Tibial artery (tissue), 4 donors: ENCODE measurements at regions not wholly inside any gene's neighbourhood (a gene's known extent, or its start where the extent isn't known, plus 50 kb on each side); places are given as distances from the start of the nearest gene placed in this dataset.

ENCODE experiments used
- DNase-seq, 2 donors: peaks; one replicate each; pipeline ENCODE4 v3.0.0-alpha.2; 2019
- H3K27ac ChIP-seq, 2 donors: fragments of 200-600 bp; sonication (generic) in 1 of 2; 1 replicate in 1 of 2; 2 replicates in 1 of 2; pipeline ENCODE4 v1.5.1; 2018 to 2019; ENCODE audit warnings: mild to moderate bottlenecking in 1 of 2
- H3K27me3 ChIP-seq, 2 donors: fragments of 200-600 bp; sonication (generic) in 1 of 2; one replicate each; pipeline versions ENCODE4 v1.5.1 to v1.6.0; 2016 to 2019
- H3K36me3 ChIP-seq, 3 donors: fragments of 200-600 bp; sonication (generic) in 2 of 3; one replicate each; pipeline ENCODE4 v1.5.1; 2016 to 2019; ENCODE audit warnings: mild to moderate bottlenecking in 2 of 3
- H3K4me1 ChIP-seq, 4 donors: fragments of 200-600 bp; sonication (generic) in 2 of 4; 1 replicate in 3 of 4; 2 replicates in 1 of 4; pipeline ENCODE4 v1.5.1; 2016 to 2019
- H3K4me3 ChIP-seq, 2 donors: fragments of 200-600 bp; sonication (generic) in 1 of 2; 1 replicate in 1 of 2; 2 replicates in 1 of 2; pipeline ENCODE4 v1.5.1; 2018 to 2019; ENCODE audit warnings: mild to moderate bottlenecking in 2 of 2
- H3K9me3 ChIP-seq, 3 donors: fragments of 200-600 bp; sonication (generic) in 1 of 3; one replicate each; pipeline ENCODE4 v1.5.1; 2016 to 2019
- intact Hi-C: fragments of 100-400 bp; cut with DNase I; formaldehyde crosslinking; loops from one replicate; pipeline ENCODE4 v1.15.0; 2023; ENCODE audit warnings: low total_unique reads
- TF ChIP-seq, protein P1 (sequence below), 2 experiments: fragments of 200-600 bp in 1 of 2; fragments of 450-650 bp in 1 of 2; IDR thresholded peaks; one replicate each; pipeline ENCODE4 v1.5.1; 2017 to 2019; ENCODE audit warnings: antibody characterized with exemption in 2 of 2, mild to moderate bottlenecking in 1 of 2, moderate library complexity in 1 of 2

DNA sequence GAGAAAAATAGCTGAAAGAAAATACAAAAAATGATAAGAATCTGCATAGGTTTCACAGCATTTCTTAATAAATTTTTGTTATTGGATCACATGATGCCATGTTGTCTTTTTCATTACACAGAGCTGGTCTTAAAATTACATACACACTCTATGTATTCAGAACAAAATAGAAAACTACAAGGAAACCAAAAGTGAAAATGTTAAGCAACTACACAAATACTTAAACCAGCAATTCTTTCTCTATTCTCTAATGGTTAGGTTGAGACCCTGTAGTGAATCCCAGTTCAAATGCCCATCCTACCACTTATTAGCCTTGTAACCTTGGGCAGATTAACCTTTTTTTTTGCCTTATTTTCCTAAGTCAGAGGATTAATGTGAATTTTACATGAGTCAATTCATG, 2311.2 kb downstream of the PCDH7 start:
- TF ChIP-seq, protein P1, sequence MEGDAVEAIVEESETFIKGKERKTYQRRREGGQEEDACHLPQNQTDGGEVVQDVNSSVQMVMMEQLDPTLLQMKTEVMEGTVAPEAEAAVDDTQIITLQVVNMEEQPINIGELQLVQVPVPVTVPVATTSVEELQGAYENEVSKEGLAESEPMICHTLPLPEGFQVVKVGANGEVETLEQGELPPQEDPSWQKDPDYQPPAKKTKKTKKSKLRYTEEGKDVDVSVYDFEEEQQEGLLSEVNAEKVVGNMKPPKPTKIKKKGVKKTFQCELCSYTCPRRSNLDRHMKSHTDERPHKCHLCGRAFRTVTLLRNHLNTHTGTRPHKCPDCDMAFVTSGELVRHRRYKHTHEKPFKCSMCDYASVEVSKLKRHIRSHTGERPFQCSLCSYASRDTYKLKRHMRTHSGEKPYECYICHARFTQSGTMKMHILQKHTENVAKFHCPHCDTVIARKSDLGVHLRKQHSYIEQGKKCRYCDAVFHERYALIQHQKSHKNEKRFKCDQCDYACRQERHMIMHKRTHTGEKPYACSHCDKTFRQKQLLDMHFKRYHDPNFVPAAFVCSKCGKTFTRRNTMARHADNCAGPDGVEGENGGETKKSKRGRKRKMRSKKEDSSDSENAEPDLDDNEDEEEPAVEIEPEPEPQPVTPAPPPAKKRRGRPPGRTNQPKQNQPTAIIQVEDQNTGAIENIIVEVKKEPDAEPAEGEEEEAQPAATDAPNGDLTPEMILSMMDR (IDR thresholded peaks at IDR 0.05), result no peak
- Histone ChIP-seq H3K36me3 (no peaks in the 10 kb centered on the region), H3K9me3 (no peaks in the 10 kb centered on the region), H3K27ac (no peak overlapping the region), H3K4me3 (no peak overlapping the region), H3K4me1 (peaks cover 0 to 11% (median 0%) of the 10 kb centered on the region in 4 donors), H3K27me3 (no peaks in the 10 kb centered on the region)
- intact Hi-C loops, result no loop called here
- DNase-seq, result no peak

DNA sequence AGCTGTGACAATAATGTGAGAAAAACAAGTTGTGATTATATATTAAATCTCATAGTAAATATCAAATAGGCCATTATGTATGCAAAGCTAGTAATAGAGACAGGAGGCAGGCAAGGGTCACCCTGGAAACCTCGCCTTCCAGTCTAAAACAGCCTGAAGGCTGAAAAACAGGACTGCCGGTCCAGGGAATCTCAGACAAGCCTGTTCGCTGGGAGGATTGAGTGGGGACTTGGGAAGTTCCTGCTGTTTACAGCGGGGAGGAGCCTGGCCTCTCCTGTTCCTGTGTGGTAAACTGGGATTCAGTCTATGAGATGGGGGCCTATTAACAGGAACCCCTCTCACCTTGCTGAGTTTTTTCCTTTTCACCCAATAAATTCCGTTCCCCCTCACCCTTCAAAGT, 2317.3 kb downstream of the PCDH7 start:
- no peaks in the 10 kb centered on the region for H3K27me3 ChIP-seq
- no peak for DNase-seq
- H3K27ac ChIP-seq, result no peak overlapping the region
- H3K36me3 ChIP-seq, result no peaks in the 10 kb centered on the region
- H3K4me3 ChIP-seq, result no peak overlapping the region
- no peaks in the 10 kb centered on the region for H3K9me3 ChIP-seq
- no peaks in the 10 kb centered on the region for H3K4me1 ChIP-seq
- TF ChIP-seq, protein P1 (IDR thresholded peaks at IDR 0.05), result no peak
- intact Hi-C loops, result no loop called here

DNA sequence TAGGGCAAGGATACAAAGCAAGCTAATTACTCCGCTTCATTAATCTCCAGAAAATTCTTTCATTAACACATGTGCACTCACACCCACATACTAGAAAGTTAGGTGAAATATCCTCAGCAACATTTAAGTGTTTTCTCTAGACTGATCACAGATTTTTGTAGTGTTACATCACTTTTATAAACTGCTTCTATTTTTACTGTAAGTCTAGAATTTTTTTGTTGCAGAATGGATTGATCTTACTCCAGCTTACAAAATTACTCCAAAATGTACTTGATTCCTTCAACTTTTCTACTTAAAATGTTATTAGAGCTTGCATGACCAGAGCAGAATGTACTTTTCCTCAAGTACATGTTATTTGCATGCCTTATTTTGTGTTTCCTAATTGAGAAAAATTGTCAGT, 2325.2 kb downstream of the PCDH7 start:
- TF ChIP-seq, protein P1 (IDR thresholded peaks at IDR 0.05), result no peak
- H3K4me1 ChIP-seq, result no peaks in the 10 kb centered on the region
- DNase-seq, result no peak
- no peaks in the 10 kb centered on the region for H3K9me3 ChIP-seq
- H3K27ac ChIP-seq, result no peak overlapping the region
- H3K27me3 ChIP-seq, result no peaks in the 10 kb centered on the region
- intact Hi-C loops, result no loop called here
- no peaks in the 10 kb centered on the region for H3K36me3 ChIP-seq
- no peak overlapping the region for H3K4me3 ChIP-seq

DNA sequence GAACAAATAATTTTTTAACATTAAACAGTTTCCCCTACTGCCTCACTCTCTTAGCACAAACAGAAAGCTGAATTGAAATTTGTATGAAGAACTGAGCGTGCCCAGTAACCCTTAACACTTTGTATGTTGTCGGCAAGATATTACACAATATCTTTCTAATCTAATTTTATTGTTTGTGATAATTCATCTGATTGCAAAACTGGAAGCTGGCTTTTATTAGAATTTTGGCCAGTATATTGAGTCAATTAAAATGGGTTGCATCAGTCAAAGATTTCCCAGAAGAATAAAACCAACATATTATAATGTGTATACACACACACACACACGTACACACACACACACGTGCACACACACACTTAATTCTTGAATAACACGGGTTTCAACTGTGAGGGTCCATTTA, 2332.1 kb downstream of the PCDH7 start:
- Histone ChIP-seq H3K36me3 (no peaks in the 10 kb centered on the region), H3K4me3 (no peak overlapping the region), H3K27me3 (no peaks in the 10 kb centered on the region), H3K27ac (no peak overlapping the region), H3K9me3 (no peaks in the 10 kb centered on the region), H3K4me1 (no peaks in the 10 kb centered on the region)
- DNase-seq, result no peak
- TF ChIP-seq, protein P1 (IDR thresholded peaks at IDR 0.05), result no peak
- intact Hi-C loops, result no loop called here

DNA sequence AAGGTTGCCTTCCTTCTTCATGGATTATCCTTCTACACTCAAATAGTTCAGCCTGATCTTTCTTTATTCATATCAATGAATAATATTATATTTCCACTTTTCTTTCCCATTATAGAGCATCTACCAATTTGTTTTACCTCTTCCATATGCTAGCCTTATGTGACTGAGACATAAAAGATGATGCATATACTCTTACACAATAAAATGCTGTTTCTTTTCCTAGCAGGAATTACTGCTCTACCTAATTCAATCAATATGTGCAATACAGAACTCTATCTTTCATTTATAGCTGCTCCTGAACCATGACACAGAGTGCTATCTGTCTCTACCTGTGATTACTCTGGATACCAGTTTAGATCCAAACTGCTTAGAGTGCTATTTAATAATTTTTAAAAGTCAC, 2334.0 kb downstream of the PCDH7 start:
- intact Hi-C loops, result no loop called here
- Histone ChIP-seq H3K27ac (no peak overlapping the region), H3K9me3 (no peaks in the 10 kb centered on the region), H3K4me1 (no peaks in the 10 kb centered on the region), H3K4me3 (no peak overlapping the region), H3K27me3 (no peaks in the 10 kb centered on the region), H3K36me3 (no peaks in the 10 kb centered on the region)
- DNase-seq, result no peak
- TF ChIP-seq, protein P1 (IDR thresholded peaks at IDR 0.05), result no peak

DNA sequence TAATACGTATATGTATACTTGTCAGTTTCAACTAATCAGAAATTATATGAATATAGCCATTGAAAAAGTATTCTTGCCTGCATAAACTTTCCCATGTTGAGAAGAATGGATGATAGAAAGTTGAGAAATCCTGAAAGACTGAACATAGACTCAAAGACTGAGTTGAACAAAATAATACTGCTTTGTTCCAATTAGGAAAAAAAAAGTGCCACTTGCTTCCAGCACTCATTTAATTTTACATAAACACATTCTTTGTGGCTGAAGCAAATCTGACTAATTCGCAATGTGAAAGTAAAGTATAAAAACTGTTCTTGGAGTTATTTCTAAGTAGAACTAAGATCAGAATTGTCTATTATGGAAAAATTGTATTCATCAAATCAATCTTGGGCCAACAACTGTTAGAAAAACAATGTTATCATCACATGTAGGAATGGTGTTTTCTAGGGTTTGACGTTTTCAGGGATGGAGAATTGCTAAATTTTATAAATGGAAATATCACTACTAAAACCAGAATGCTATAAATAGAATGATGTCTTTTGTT, 2334.6 kb downstream of the PCDH7 start:
- Histone ChIP-seq H3K27me3 (no peaks in the 10 kb centered on the region), H3K36me3 (no peaks in the 10 kb centered on the region), H3K4me3 (no peak overlapping the region), H3K27ac (no peak overlapping the region), H3K9me3 (no peaks in the 10 kb centered on the region), H3K4me1 (no peaks in the 10 kb centered on the region)
- intact Hi-C loops, result no loop called here
- no peak for DNase-seq
- TF ChIP-seq, protein P1 (IDR thresholded peaks at IDR 0.05), result no peak
